Glomerular visceral epithelial cell (primary cell): ENCODE measurements at regions not wholly inside any gene's neighbourhood (a gene's known extent, or its start where the extent isn't known, plus 50 kb on each side); places are given as distances from the start of the nearest gene placed in this dataset.

ENCODE experiments used
- DNase-seq: peaks from one replicate; pipeline ENCODE4 v3.0.0-alpha.2; 2016; ENCODE audit errors: extremely low spot score

GRCh38 chr9:8188723-8189407 is 389.3 kb upstream of the DMAC1 start:
- DNase-seq, result no peak

GRCh38 chr9:8186560-8186959 is 387.0 kb upstream of the DMAC1 start:
- no peak for DNase-seq

- DNase-seq, result no peak
Measured at GRCh38 chr9:8183618-8184017, 384.0 kb upstream of the DMAC1 start.

GRCh38 chr9:8179381-8180053 is 379.9 kb upstream of the DMAC1 start:
- DNase-seq, result no peak

GRCh38 chr9:8172000-8172399 is 372.4 kb upstream of the DMAC1 start:
- no peak for DNase-seq

- no peak for DNase-seq
Measured at GRCh38 chr9:8168916-8169438, 369.4 kb upstream of the DMAC1 start.

- no peak for DNase-seq
Measured at GRCh38 chr9:8160787-8161186, 361.2 kb upstream of the DMAC1 start.

- no peak for DNase-seq
Measured at GRCh38 chr9:8158574-8158973, 359.0 kb upstream of the DMAC1 start.

- DNase-seq, result no peak
Measured at GRCh38 chr9:8157683-8158324, 358.2 kb upstream of the DMAC1 start.

GRCh38 chr9:8156346-8156745 is 356.8 kb upstream of the DMAC1 start:
- no peak for DNase-seq

GRCh38 chr9:8155706-8156105 is 356.1 kb upstream of the DMAC1 start:
- DNase-seq, result no peak

GRCh38 chr9:8143677-8144076 is 344.1 kb upstream of the DMAC1 start:
- no peak for DNase-seq

- no peak for DNase-seq
Measured at GRCh38 chr9:8140557-8140956, 341.0 kb upstream of the DMAC1 start.

GRCh38 chr9:8139756-8140155 is 340.2 kb upstream of the DMAC1 start:
- DNase-seq, result no peak

GRCh38 chr9:8136477-8136876 is 336.9 kb upstream of the DMAC1 start:
- no peak for DNase-seq

GRCh38 chr9:8134635-8135034 is 335.1 kb upstream of the DMAC1 start:
- DNase-seq, result no peak

GRCh38 chr9:8133606-8134005 is 334.0 kb upstream of the DMAC1 start:
- no peak for DNase-seq

- DNase-seq, result no peak
Measured at GRCh38 chr9:8115570-8115969, 316.0 kb upstream of the DMAC1 start.

GRCh38 chr9:8114826-8115225 is 315.2 kb upstream of the DMAC1 start:
- DNase-seq, result no peak

GRCh38 chr9:8106362-8106761 is 306.8 kb upstream of the DMAC1 start:
- DNase-seq, result no peak

- DNase-seq, result no peak
Measured at GRCh38 chr9:8101607-8102006, 302.0 kb upstream of the DMAC1 start.

- DNase-seq, result no peak
Measured at GRCh38 chr9:8096091-8096490, 296.5 kb upstream of the DMAC1 start.

- DNase-seq, result no peak
Measured at GRCh38 chr9:8095672-8096086, 296.1 kb upstream of the DMAC1 start.
